ENCODE measurements at regions not wholly inside any gene's neighbourhood (a gene's known extent, or its start where the extent isn't known, plus 50 kb on each side); places are given as distances from the start of the nearest gene placed in this dataset.

DNA sequence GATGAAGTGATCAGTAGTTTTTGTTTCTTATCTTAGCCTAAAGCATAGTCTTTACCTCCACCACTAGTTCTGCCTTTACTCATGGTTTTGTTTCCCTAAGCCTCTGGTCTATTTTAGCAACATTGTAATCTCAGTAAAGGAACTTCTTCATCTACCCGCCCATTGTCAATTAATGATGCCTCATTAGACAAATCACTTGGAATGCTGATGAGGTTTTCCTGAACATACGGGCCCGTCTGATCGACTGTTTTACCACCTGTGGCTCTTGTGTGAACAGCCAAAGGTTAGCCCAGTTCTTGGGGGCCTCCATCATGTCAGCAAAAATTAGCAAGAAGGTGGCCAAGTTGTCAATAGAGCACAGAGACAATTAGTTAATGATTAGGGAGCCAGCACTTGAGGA lies 470.1 kb upstream of the ARRDC4 start:
- no peak for TF ChIP-seq TCF4 (CRISPR knock-in tag; IDR thresholded peaks at IDR 0.05; ENCODE audit: borderline replicate concordance)
- TF ChIP-seq, protein P1, sequence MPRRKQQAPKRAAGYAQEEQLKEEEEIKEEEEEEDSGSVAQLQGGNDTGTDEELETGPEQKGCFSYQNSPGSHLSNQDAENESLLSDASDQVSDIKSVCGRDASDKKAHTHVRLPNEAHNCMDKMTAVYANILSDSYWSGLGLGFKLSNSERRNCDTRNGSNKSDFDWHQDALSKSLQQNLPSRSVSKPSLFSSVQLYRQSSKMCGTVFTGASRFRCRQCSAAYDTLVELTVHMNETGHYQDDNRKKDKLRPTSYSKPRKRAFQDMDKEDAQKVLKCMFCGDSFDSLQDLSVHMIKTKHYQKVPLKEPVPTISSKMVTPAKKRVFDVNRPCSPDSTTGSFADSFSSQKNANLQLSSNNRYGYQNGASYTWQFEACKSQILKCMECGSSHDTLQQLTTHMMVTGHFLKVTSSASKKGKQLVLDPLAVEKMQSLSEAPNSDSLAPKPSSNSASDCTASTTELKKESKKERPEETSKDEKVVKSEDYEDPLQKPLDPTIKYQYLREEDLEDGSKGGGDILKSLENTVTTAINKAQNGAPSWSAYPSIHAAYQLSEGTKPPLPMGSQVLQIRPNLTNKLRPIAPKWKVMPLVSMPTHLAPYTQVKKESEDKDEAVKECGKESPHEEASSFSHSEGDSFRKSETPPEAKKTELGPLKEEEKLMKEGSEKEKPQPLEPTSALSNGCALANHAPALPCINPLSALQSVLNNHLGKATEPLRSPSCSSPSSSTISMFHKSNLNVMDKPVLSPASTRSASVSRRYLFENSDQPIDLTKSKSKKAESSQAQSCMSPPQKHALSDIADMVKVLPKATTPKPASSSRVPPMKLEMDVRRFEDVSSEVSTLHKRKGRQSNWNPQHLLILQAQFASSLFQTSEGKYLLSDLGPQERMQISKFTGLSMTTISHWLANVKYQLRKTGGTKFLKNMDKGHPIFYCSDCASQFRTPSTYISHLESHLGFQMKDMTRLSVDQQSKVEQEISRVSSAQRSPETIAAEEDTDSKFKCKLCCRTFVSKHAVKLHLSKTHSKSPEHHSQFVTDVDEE (CRISPR knock-in tag; IDR thresholded peaks at IDR 0.05): no peak
- no peak for TF ChIP-seq GLIS3 (CRISPR knock-in tag; IDR thresholded peaks at IDR 0.05)
- no peak for TF ChIP-seq ARNTL (CRISPR knock-in tag; IDR thresholded peaks at IDR 0.05; ENCODE audit: borderline replicate concordance, low read depth)
- no peak for TF ChIP-seq OSR1 (CRISPR knock-in tag; IDR thresholded peaks at IDR 0.05)
- TF ChIP-seq, protein P2, sequence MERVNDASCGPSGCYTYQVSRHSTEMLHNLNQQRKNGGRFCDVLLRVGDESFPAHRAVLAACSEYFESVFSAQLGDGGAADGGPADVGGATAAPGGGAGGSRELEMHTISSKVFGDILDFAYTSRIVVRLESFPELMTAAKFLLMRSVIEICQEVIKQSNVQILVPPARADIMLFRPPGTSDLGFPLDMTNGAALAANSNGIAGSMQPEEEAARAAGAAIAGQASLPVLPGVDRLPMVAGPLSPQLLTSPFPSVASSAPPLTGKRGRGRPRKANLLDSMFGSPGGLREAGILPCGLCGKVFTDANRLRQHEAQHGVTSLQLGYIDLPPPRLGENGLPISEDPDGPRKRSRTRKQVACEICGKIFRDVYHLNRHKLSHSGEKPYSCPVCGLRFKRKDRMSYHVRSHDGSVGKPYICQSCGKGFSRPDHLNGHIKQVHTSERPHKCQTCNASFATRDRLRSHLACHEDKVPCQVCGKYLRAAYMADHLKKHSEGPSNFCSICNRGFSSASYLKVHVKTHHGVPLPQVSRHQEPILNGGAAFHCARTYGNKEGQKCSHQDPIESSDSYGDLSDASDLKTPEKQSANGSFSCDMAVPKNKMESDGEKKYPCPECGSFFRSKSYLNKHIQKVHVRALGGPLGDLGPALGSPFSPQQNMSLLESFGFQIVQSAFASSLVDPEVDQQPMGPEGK (CRISPR knock-in tag; IDR thresholded peaks at IDR 0.05; ENCODE audit: borderline replicate concordance): no peak
- TF ChIP-seq ZFP3 (CRISPR knock-in tag; IDR thresholded peaks at IDR 0.05): no peak
- TF ChIP-seq, protein P3, sequence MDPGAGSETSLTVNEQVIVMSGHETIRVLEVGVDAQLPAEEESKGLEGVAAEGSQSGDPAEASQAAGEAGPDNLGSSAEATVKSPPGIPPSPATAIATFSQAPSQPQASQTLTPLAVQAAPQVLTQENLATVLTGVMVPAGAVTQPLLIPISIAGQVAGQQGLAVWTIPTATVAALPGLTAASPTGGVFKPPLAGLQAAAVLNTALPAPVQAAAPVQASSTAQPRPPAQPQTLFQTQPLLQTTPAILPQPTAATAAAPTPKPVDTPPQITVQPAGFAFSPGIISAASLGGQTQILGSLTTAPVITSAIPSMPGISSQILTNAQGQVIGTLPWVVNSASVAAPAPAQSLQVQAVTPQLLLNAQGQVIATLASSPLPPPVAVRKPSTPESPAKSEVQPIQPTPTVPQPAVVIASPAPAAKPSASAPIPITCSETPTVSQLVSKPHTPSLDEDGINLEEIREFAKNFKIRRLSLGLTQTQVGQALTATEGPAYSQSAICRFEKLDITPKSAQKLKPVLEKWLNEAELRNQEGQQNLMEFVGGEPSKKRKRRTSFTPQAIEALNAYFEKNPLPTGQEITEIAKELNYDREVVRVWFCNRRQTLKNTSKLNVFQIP (CRISPR knock-in tag; IDR thresholded peaks at IDR 0.05; ENCODE audit: borderline replicate concordance, low read depth): no peak
- TF ChIP-seq ZNF8 (CRISPR knock-in tag; IDR thresholded peaks at IDR 0.05): no peak
- TF ChIP-seq ESRRG (CRISPR knock-in tag; IDR thresholded peaks at IDR 0.05): no peak
- no peak for ATAC-seq

DNA sequence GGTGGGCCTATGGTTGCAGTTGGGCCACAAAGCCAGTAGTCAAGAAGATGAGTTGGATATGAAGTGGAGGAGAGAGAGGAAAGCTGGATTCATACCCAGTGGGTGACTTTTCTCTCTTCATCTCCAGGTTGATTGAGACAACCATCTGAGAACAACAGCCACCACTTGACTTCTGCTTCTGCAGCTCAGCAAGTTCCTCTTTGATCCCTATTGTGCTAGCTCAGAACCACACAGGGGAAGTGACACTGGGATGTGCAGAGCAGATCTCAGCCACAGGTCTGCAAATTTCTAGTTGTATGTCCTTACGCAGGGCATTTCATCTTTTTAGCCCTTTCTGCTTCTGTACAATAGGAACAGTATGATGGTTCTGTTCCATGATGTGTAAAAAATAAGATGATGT lies 459.2 kb upstream of the ARRDC4 start:
- TF ChIP-seq ARNTL (CRISPR knock-in tag; IDR thresholded peaks at IDR 0.05; ENCODE audit: borderline replicate concordance, low read depth) (no peak), ESRRG (CRISPR knock-in tag; IDR thresholded peaks at IDR 0.05) (no peak), BACH2 (CRISPR knock-in tag; IDR thresholded peaks at IDR 0.05; ENCODE audit: borderline replicate concordance) (no peak), TCF4 (CRISPR knock-in tag; IDR thresholded peaks at IDR 0.05; ENCODE audit: borderline replicate concordance) (no peak), ISL1 (CRISPR knock-in tag; IDR thresholded peaks at IDR 0.05) (no peak), ZNF70 (CRISPR knock-in tag; IDR thresholded peaks at IDR 0.05) (no peak), SNAI2 (CRISPR knock-in tag; IDR thresholded peaks at IDR 0.05) (no peak), PPARA (CRISPR knock-in tag; IDR thresholded peaks at IDR 0.05; ENCODE audit: borderline replicate concordance) (no peak)
- TF ChIP-seq, protein P4, sequence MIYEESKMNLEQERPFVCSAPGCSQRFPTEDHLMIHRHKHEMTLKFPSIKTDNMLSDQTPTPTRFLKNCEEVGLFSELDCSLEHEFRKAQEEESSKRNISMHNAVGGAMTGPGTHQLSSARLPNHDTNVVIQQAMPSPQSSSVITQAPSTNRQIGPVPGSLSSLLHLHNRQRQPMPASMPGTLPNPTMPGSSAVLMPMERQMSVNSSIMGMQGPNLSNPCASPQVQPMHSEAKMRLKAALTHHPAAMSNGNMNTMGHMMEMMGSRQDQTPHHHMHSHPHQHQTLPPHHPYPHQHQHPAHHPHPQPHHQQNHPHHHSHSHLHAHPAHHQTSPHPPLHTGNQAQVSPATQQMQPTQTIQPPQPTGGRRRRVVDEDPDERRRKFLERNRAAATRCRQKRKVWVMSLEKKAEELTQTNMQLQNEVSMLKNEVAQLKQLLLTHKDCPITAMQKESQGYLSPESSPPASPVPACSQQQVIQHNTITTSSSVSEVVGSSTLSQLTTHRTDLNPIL (CRISPR knock-in tag; IDR thresholded peaks at IDR 0.05; ENCODE audit: low read depth): no peak
- TF ChIP-seq, protein P2 (CRISPR knock-in tag; IDR thresholded peaks at IDR 0.05; ENCODE audit: borderline replicate concordance): no peak
- TF ChIP-seq, protein P1 (CRISPR knock-in tag; IDR thresholded peaks at IDR 0.05): no peak
- no peak for ATAC-seq

DNA sequence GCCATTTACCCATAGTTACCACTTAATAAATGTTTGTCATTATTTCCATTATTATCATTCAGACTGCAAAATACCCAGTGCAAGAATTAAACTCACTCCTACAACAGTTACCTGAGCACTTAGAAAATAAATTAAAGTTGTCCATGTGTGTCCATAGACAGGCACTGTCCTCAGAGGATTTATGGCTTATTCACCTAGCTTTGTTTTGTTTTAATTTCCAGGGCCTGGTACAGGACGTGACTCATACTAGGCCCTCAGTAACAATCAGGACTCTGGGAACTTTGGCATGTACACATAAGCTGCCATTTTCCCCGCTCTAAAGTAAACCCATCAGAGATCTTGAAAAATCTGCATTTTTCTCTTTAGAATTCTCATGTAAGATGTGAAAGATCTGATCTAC lies 458.5 kb upstream of the ARRDC4 start:
- TF ChIP-seq, protein P4 (CRISPR knock-in tag; IDR thresholded peaks at IDR 0.05; ENCODE audit: low read depth): no peak
- TF ChIP-seq GLIS3 (CRISPR knock-in tag; IDR thresholded peaks at IDR 0.05) (no peak), ISL1 (CRISPR knock-in tag; IDR thresholded peaks at IDR 0.05) (no peak)
- ATAC-seq: no peak

Measured in SK-N-SH treated with all-trans-retinoic acid at 6 μM for 48 hours (cell line).